ENCODE measurements at regions not wholly inside any gene's neighbourhood (a gene's known extent, or its start where the extent isn't known, plus 50 kb on each side); places are given as distances from the start of the nearest gene placed in this dataset.
"Not testable (repeated sequence)": the region's sequence is repeated elsewhere in the genome, so short reads cannot be mapped to it uniquely, and the experiment has no call there.

- DNase-seq: no peak
These were observed 257.7 kb upstream of the PLET1 start for GRCh38 chr11:112518371-112518770.

GRCh38 chr11:112519751-112520150 is 259.1 kb upstream of the PLET1 start:
- no peak for DNase-seq

GRCh38 chr11:112520354-112520753 is 259.7 kb upstream of the PLET1 start:
- DNase-seq: no peak

GRCh38 chr11:112522536-112522935 is 261.9 kb upstream of the PLET1 start:
- no peak for DNase-seq

GRCh38 chr11:112523031-112523430 is 262.4 kb upstream of the PLET1 start:
- no peak for DNase-seq

GRCh38 chr11:112523477-112523876 is 262.8 kb upstream of the PLET1 start:
- no peak for DNase-seq

GRCh38 chr11:112523951-112524350 is 263.3 kb upstream of the PLET1 start:
- DNase-seq: no peak

- no peak for DNase-seq
These were observed 264.1 kb upstream of the PLET1 start for GRCh38 chr11:112524798-112525197.

GRCh38 chr11:112525270-112525669 is 264.6 kb upstream of the PLET1 start:
- DNase-seq: no peak

GRCh38 chr11:112525844-112526590 is 265.4 kb upstream of the PLET1 start:
- peak; percentile 27 for DNase-seq

- DNase-seq: no peak
These were observed 266.2 kb upstream of the PLET1 start for GRCh38 chr11:112526699-112527416.

GRCh38 chr11:112529071-112529470 is 268.4 kb upstream of the PLET1 start:
- DNase-seq: no peak

- no peak for DNase-seq
These were observed 271.8 kb upstream of the PLET1 start for GRCh38 chr11:112532506-112532905.

- no peak for DNase-seq
These were observed 273.0 kb upstream of the PLET1 start for GRCh38 chr11:112533682-112534081.

GRCh38 chr11:112534208-112534607 is 273.5 kb upstream of the PLET1 start:
- no peak for DNase-seq

GRCh38 chr11:112537026-112537425 is 276.4 kb upstream of the PLET1 start:
- DNase-seq: no peak

- no peak for DNase-seq
These were observed 277.2 kb upstream of the PLET1 start for GRCh38 chr11:112537846-112538330.

- no peak for DNase-seq
These were observed 278.0 kb upstream of the PLET1 start for GRCh38 chr11:112538534-112539280.

- not testable (repeated sequence) for DNase-seq
These were observed 278.6 kb upstream of the PLET1 start for GRCh38 chr11:112539281-112539555.

GRCh38 chr11:112539741-112540140 is 279.1 kb upstream of the PLET1 start:
- no peak for DNase-seq

- no peak for DNase-seq
These were observed 279.6 kb upstream of the PLET1 start for GRCh38 chr11:112540261-112540660.

- no peak for DNase-seq
These were observed 280.7 kb upstream of the PLET1 start for GRCh38 chr11:112541140-112542046.

- no peak for DNase-seq
These were observed 281.8 kb upstream of the PLET1 start for GRCh38 chr11:112542479-112542878.

Data from NCI-H524 treated with DMSO at 0.1 percent for 48 hours (cell line).